Stimulated activated CD4-positive, alpha-beta T cell treated with anti-CD3 and anti-CD28 coated beads, Interleukin-1b, Interleukin-23, amount 100 ng/mL, for 24 hours (primary cell): ENCODE measurements at regions not wholly inside any gene's neighbourhood (a gene's known extent, or its start where the extent isn't known, plus 50 kb on each side); places are given as distances from the start of the nearest gene placed in this dataset.
A peak's percentile ranks its signal among the peaks of the same experiment; 100 is the strongest.
"Not testable (repeated sequence)": the region's sequence is repeated elsewhere in the genome, so short reads cannot be mapped to it uniquely, and the experiment has no call there.

Source experiments
- DNase-seq, 4 experiments: peaks; one replicate each; pipeline ENCODE4 v3.0.0-alpha.2; 2020; ENCODE audit warnings: low read depth in 4 of 4, low spot score in 1 of 4

- DNase-seq = peak; percentile 8 to 37 (median 24)
These were observed 99.1 kb upstream of the NAP1L1 start for GRCh38 chr12:76183459-76184186.

DNA sequence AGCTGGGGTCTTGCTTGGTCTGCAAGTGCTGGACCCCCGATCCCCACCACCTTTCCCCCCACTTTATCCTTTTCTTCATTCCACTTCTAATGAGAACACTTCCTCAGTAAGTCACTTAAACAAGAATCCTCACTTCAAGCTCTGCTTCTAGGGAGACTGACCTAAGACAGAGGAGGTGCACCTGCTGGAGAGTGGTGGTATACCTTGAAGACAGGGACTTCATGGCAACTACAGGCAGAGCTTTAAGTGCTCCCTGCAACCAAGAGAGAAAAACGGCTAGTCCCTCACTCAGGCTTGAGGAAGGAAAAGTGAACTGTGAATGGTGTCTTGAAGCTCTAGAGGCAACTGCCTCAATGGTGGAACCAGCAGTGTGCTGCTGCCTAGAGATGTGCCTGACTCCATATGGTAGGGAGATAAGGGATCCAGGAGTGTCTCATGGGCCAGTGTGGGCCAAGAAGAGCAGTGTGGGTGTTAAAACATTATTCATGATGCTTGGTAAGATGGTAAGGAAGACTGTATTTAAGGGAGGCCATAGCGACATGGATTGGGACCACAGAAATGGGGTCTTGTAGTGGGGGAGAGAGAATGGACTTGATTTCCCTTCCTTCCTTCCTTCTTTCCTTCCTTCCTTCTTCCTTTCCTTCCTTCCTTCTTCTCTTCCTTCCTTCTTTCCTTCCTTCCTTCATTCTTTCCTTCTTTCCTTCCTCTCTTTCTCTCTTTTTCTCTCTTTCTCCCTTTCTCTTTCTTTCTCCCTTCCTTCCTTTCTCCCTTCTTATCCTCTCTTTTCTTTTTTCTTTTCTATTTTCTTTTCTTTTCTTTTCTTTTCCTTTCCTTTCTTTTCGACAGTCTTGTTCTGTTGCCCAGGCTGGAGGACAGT, 96.2 kb upstream of the NAP1L1 start:
- DNase-seq = no peak

DNA sequence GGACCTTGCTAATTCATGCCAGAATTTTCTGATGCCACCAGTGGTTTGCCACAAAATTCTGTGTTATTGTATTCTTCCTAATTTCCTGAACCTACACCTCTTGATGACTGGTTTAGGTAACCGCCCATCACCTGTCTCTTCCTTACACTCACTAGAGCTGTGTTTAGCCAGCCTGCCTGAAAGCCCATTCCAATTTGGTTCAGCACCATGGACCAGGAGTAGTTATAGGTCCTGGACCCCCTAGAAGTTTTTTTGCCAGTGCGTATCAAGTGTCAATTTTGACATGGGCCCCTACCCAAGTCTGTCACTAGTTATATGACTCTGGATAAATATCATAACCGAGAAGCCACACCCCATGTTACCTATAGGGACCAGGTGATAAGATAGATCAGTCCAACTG, 94.0 kb upstream of the NAP1L1 start:
- DNase-seq = no peak

GRCh38 chr12:76177821-76178220, 93.3 kb upstream of the NAP1L1 start:
- DNase-seq = no peak

DNA sequence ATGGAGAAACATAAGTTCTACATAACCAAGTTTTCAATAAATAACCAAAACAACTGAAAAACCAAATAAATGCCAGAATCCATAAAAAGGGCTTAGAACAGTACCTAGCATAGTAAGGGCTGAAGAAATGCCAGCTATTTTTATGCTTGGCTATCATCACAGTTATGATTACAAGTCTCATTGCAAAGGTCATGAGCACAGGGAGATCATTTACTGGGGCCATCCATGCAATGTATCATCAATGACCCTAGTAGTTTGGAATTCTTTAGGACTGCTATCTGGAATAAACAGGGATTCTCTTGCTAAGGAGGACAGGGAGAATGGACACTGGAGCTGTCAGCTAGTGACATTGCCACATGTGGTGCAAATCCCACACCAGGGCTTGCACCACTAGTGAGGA, 92.5 kb upstream of the NAP1L1 start:
- no peak for DNase-seq

- not testable (repeated sequence) for DNase-seq
These were observed 91.5 kb upstream of the NAP1L1 start for GRCh38 chr12:76175946-76176345.

GRCh38 chr12:76173756-76174155, 89.3 kb upstream of the NAP1L1 start:
- no peak for DNase-seq

DNA sequence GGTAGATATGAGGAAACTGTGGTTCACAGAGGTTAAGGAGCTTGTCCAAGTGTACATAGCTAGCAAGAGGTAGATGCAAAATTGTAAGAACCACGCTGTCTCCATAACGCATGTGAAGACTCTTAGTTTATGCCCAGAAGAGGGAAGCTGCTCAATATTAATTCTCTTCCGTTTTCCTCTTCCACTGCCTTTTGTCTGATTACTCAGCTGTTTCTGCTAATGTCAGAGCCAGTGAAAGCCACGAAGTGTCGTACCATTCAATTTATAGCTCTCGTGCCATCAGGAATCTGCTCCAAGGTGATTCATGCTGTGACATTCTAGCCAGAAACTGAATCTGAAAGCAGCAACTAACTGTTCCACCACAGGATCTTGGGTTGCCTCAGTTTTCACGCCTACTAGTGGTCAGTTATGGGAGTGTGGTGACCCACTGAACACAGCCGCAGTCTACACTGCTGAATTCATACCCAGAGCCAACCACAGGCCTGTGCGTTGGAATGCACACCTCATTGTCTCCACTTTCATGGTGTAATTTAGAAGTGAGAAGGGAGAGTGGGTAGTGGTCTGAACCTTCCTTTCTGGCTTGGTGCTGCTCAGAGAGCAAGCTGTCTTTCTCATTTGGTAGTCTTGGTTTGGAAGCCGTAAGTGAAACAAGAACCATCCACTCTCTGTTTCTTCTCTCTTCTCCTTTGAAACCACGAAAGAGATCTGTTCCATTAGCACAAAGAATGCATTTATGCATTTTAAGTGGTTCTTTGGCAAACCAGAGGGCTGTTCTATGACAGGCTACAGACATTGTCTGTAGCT, 74.2 kb upstream of the NAP1L1 start:
- DNase-seq = peak; percentile 41 to 76 (median 48)

DNA sequence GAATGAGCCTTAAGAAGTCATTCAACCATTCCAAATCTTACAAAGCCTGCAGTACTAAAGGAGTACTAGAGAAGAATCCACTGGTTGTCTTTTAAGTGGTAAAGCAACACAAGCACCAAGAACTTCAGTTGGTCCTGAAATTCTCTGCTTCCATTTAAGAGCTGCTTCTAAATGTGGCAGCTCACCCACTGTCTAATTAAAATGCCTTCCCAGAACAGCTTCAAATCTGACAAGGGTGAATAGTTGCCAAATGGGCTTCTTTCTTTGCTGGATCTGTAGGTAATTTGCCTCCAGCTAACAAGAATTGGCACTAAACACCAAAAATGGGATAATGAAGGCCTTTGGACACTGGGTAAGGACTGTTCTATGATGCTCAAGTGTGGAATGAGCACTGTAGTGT, 72.2 kb upstream of the NAP1L1 start:
- no peak for DNase-seq

DNA sequence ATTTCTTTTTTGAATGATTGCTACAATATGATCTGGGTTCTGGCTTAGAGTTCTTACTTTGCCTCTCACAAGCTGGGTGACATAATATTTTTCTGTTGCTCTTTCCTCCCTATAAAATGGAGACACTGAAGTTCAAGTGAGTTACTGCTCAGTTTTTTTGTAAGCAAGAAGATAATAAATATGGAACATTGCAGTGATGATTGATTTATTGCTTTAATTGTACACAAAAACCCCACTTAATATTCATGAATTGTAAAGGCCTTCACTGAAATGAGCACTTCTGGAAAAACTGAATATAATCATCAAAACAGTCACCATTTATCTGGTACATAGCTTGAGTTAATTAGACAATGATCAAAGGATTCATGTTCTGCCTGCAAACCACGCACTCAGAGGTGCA, 71.8 kb upstream of the NAP1L1 start:
- no peak for DNase-seq

GRCh38 chr12:76155157-76155670, 70.7 kb upstream of the NAP1L1 start:
- DNase-seq = no peak

DNA sequence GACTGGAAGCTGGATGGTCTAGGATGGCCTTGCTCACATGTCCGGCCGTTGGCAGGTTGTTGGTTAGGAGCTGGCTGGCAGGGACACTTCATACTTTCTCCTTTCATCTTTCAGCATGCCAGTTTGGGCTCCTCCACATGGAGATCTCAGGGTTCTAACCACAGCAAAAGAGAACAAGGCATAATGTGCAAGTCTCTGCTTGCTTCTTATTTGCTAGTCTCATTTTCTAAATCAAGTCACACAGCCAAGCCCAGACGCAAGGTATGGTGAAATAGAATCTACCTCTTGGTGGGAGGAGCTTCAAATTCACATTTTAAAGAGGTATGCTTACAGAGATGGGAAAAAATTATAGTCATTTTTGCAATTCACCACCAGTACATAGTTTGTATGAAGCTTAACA, 69.1 kb upstream of the NAP1L1 start:
- DNase-seq = no peak

GRCh38 chr12:76152181-76152807, 67.8 kb upstream of the NAP1L1 start:
- no peak for DNase-seq

DNA sequence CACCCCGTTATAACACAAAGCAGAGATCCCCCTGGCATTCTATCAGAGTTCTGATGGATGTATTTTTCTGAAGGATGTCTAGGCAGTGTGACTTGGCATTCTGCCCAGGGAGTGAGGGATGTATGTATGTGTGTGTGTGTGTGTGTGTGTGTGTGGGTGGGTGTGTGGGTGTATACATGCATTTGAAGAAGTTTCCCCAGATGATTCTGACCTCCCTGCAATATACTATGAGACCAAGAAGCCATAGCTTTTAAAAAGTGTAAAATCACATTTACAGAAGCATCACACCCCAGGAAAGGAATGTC, 59.7 kb upstream of the NAP1L1 start:
- peak in 1 of 4 experiments; percentile 22 for DNase-seq

- no peak for DNase-seq
These were observed 59.1 kb upstream of the NAP1L1 start for GRCh38 chr12:76143343-76144244.

DNA sequence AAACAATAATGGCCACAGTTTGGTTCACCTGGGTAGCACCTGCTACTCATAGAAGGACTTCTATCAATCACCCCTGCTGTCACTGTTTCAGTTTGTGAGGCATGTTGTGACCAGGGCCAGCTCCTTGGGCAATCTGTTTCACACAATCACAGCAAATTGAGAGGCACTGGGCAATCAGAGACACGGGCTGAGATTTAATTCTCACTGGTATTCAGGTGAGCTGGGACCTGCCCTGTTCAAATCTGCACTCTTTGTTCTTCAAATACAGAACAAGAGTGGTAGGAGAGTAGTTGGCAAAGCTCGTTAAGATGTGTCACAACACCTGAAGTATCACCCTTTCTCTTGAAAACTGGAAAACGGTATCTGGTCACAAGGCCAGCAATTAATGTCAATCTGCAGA, 57.8 kb upstream of the NAP1L1 start:
- DNase-seq = no peak

- no peak for DNase-seq
These were observed 54.2 kb upstream of the NAP1L1 start for GRCh38 chr12:76138656-76139055.

DNA sequence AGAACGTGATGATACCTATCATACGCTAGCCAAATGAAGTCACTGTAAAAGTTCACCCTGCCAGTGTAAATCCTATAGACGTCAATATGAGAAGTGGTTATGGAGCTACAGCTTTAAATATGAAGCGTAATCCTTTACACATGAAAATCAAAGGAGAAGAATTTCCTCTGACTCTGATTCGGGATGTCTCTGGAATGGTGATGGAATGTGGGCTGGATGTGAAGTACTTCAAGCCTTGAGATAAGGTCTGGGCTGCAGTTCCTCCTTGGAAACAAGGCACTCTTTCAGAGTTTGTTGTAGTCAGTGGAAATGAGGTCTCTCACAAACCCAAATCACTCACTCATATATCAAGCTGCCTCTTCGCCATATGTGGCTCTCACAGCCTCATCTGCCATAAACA, 53.1 kb upstream of the NAP1L1 start:
- DNase-seq = no peak

DNA sequence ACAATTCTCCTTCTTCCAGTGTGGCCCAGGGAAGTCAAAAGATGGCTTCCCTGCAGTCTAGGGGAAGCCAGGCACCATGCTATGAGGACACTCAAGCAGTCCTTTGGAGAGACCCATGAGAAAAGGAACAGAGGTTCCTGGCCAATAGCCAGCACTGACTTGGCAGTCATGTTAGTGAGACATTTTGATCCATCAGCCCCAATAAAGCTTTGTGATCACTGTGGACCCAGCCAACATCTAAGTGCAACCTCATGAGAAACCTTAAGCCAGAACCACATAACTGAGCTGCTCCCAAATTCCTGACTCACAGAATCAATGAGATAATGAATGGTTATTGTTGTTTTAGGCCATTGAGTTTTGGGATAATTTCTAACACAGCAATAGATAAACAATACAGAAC, 51.0 kb upstream of the NAP1L1 start:
- no peak for DNase-seq
